HG03460 (cell line): ENCODE measurements at regions not wholly inside any gene's neighbourhood (a gene's known extent, or its start where the extent isn't known, plus 50 kb on each side); places are given as distances from the start of the nearest gene placed in this dataset.
"Not testable (repeated sequence)": the region's sequence is repeated elsewhere in the genome, so short reads cannot be mapped to it uniquely, and the experiment has no call there.

Experiments used
- ATAC-seq: cut with Tn5 transposase; IDR thresholded peaks from one replicate; pipeline ENCODE4 v1.9.1; 2021; ENCODE audit not compliant: unreplicated experiment

DNA sequence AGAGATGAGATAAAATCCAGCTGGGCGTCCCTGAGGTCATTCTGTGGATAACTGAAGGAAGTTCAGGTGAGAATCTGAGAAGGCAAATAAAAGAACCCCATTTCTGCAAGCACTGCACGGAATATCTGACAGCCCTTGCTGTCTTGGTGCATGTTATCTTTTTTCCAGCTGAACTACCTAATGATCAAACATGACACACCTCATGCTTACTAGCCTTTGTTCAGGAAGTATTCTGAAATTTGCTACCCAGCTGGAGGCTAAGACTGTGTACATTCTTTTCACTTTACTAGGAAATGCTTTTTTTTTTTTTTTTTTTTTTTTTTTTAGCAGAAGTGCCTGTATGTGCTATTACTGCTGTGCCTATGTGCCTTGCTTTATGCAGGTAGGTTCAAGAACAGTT is 718.1 kb downstream of the SMARCA1 start:
- ATAC-seq = no peak

GRCh38 chrX:128804828-128805227 is 718.5 kb downstream of the SMARCA1 start:
- ATAC-seq = no peak

DNA sequence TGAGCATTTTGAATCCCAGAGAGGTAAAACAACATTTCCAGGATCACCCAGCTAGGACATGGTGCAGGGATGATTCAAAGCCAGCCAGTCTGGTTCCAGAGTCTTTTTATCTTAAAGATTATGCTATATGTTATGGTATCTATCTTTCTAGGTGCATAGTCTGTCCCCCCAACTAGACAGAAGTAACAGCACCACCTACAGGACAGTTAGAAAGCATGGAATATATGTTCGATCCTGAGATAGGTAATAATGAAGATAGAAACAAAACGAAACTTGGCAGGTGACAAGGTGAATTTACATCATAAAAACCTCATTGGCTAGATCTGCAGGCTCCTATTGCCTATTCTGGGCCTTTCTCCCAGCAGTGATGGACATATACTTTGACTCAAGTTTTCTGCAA is 723.2 kb downstream of the SMARCA1 start:
- no peak for ATAC-seq

DNA sequence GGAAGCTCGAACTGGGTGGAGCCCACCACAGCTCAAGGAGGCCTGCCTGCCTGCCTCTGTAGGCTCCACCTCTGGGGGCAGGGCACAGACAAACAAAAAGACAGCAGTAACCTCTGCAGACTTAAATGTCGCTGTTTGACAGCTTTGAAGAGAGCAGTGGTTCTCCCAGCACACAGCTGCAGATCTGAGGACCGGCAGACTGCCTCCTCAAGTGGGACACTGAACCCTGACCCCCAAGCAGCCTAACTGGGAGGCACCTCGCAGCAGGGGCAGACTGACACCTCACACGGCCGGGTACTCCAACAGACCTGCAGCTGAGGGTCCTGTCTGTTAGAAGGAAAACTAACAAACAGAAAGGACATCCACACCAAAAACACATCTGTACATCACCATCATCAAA is 730.9 kb upstream of the ACTRT1 start:
- not testable (repeated sequence) for ATAC-seq

- ATAC-seq = no peak
These were observed 729.3 kb upstream of the ACTRT1 start for GRCh38 chrX:128781506-128781905.

DNA sequence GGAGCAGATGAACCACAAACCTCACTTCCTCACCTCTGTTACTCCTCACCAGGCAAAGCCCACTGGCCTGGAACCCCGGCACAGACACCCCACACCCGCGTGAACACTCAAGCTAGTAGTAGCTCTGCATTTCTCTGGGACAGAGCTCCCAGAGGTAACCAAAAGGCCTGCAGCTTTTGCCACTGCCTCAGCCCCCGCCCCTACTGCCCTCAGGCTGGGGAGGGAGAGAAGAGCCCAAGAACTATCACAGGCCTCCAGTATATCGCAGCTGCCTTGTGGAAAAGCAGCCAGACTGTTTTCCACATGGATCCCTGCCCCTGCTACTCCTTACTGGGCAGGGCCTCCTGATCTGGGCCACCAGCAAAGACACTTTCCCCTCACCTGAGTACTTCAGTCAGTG is 728.7 kb upstream of the ACTRT1 start:
- ATAC-seq = no peak

GRCh38 chrX:128769495-128769894 is 717.3 kb upstream of the ACTRT1 start:
- no peak for ATAC-seq

- no peak for ATAC-seq
These were observed 707.5 kb upstream of the ACTRT1 start for GRCh38 chrX:128759745-128760144.

DNA sequence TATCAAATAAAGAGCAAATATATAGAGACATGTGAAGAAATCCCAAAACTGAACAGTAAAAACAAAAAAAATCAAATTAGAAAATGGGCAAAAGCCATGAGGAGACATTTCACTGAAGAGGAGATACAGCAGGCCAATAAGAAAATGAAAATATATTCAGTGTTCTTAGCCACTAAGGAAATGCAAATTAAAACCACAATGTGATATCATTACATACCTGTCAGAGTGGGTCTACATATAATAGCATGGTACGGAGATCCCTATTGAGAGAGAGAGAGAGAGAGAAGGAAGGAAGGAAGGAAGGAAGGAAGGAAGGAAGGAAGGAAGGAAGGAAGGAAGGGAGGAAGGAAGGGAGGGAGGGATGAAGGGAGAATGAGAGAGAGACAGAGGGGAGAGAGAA is 707.0 kb upstream of the ACTRT1 start:
- ATAC-seq = no peak

- no peak for ATAC-seq
These were observed 701.9 kb upstream of the ACTRT1 start for GRCh38 chrX:128754130-128754529.

DNA sequence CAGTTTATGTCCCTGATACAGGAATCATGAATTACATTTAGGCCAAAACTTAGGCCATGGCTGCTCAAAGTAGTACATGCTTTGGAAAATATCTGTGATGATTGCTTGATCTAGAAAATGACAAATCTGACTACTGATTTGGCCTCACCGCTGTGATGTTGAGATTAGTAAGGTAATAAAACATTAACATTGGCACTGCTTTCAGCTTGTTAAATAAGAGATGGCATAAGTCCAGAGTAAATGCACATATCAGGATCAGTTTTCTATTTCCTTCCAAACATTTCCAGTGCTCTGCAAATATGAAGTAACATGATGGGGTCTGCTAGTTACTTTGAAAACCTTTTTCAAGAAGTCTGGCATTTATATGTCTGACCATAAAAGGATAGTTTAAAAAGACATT is 687.3 kb upstream of the ACTRT1 start:
- ATAC-seq = no peak

DNA sequence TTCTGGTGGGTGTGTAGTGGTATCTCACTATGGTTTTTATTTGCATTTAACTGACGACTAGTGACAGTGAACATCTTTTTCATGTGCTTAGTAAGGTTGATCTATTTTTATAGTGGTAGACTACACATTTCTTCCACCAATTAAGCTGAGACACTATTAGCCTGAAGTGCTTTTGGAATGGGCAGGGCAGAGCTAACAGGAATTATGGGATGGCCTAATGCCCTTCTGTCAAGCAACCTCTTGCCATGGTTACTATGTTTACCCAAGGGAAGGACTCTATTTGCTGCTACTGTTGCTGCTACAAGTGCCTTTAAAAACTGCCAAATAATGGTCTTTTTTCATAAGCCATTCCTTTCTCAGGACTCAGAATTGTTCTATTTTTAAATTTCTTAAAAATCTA is 676.7 kb upstream of the ACTRT1 start:
- ATAC-seq = no peak

DNA sequence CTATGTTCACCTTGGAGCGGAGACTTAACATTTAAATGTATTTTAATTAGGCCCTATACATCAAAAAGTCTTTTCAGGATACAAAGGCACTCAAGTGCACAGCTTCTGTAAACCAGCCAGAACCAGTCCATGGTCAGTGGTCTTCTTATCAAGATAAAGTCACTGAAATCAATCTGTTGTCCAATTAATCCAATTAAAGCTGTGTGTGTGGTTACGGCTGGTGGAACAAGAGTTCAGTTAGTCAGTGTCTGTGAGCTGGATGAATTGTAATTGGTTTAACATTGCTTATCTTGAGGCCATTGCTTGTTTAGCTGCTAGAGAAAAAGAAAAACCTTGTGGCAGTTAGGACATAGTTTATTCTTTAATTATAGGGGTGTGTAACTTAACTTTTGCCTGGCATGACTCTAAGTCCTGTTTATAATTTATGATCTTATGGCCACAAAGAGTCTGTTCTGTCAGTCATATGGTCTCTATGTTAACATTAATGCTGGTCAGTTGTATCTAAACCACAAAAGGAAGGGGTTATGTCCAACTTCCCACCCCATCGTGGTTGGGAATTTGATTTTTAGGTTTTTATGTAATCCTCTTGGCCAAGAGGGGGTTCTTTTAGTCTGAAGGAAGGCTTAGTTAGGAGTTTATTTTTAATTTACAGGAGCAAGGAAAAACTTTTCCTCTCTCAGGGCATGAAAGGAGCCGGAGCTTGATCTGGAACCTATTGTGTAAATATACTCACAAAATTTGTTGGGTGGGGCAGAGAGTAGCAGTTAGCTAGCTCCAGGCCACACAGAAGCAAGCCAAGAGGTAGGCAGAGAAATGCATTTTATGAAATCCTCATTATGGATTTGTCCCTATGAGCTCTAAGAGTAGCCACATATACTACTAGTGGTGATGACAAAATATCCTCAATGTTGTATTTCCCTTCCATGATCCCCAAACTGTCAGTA is 665.7 kb upstream of the ACTRT1 start:
- ATAC-seq = no peak

GRCh38 chrX:128714425-128714824 is 662.2 kb upstream of the ACTRT1 start:
- no peak for ATAC-seq

DNA sequence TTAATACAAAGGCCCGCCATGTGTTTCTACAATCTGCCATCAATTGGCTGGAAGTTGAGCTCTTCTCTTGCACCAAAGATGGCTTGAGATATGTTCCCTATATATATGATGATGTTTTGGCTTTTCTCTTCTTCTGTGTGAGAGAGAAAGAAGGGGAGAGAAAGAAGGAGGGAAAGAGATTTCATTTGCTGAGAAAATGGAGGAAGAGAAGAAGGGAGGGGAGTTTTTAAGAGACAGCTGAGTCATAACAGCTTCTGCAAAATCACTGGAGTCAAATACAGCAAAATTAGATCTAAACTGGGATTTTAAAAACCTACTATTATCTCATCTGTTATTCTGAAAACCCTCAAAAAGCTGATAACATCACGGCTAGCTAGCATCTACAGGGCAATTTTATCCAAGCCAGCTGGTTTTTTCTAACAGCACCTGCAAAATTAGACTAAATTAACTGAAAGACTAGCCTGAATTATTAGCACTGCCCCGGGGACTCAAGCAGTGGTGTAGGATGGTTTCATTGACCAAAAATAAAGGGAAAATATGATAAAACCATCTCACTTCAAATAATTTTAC is 647.6 kb upstream of the ACTRT1 start:
- no peak for ATAC-seq

- no peak for ATAC-seq
These were observed 646.5 kb upstream of the ACTRT1 start for GRCh38 chrX:128698573-128699181.

DNA sequence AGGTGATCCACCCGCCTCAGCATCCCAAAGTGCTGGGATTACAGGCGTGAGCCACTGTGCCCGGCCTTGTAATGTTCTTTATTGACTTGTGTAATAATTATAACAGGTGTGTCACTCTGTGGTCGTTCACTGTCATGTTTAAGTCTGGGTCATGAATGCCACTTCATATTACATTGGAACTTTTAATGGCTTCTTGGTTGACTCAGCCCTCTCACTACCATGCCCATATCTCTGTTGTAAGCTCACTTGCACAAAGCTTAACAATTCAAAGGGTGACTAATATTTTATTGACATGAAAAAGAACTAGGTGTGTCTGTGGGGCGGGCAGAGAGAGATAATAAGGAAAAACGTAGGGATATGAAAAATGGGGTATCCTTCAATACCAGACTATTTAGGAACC is 639.7 kb upstream of the ACTRT1 start:
- no peak for ATAC-seq

- no peak for ATAC-seq
These were observed 633.2 kb upstream of the ACTRT1 start for GRCh38 chrX:128685387-128685786.

- no peak for ATAC-seq
These were observed 624.4 kb upstream of the ACTRT1 start for GRCh38 chrX:128676651-128677050.

GRCh38 chrX:128674326-128675086 is 622.3 kb upstream of the ACTRT1 start:
- not testable (repeated sequence) for ATAC-seq

- no peak for ATAC-seq
These were observed 612.0 kb upstream of the ACTRT1 start for GRCh38 chrX:128664211-128664610.
